HG03378 (cell line): ENCODE measurements at regions not wholly inside any gene's neighbourhood (a gene's known extent, or its start where the extent isn't known, plus 50 kb on each side); places are given as distances from the start of the nearest gene placed in this dataset.
A peak's percentile ranks its signal among the peaks of the same experiment; 100 is the strongest.
"Not testable (repeated sequence)": the region's sequence is repeated elsewhere in the genome, so short reads cannot be mapped to it uniquely, and the experiment has no call there.

Experiments
- ATAC-seq: cut with Tn5 transposase; IDR thresholded peaks from one replicate; pipeline ENCODE4 v1.9.1; 2021; ENCODE audit warnings: mild to moderate bottlenecking, moderate library complexity; ENCODE audit not compliant: unreplicated experiment

- ATAC-seq: no peak
Measured at GRCh38 chrX:55326985-55327384, 62.3 kb upstream of the PAGE3 start.

DNA sequence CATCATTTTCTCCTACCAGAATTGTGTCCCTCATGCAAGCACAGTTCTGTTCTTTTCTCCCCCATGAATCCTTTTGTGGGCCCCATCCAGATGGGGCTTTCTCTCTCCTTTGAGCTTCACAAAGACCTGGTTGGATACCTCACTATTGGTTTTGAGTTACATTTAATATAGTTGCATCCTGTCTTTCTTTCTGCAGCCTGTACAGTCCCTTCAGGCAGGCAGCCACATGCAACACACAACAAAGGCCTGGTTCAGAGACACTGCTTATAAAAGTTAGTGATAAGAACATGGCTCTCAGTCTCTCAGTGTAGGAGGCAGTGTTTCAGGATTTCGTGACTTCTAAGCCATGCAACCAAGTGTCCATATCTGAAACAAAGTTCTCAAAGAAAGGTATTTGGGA lies 70.6 kb upstream of the PAGE3 start:
- no peak for ATAC-seq

DNA sequence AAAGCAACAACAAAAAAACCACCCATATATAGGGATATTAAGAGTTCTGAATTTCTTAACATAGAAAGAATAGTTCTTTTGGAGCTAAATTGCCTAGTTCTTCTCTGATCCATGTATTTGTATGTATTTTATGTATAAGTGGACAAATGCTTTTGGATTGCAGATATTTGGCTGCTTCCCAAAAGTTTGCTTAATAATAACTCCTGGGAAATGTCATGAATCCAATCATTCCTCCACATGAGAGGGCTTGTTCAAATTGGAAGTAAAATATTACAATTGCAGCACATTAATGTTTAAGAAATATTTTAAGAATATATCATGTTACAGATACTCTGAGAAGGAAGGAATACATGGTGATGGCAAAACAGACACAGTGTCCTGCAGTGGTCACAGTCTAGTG lies 71.5 kb upstream of the PAGE3 start:
- ATAC-seq: no peak

- no peak for ATAC-seq
Measured at GRCh38 chrX:55340896-55341433, 76.2 kb upstream of the PAGE3 start.

DNA sequence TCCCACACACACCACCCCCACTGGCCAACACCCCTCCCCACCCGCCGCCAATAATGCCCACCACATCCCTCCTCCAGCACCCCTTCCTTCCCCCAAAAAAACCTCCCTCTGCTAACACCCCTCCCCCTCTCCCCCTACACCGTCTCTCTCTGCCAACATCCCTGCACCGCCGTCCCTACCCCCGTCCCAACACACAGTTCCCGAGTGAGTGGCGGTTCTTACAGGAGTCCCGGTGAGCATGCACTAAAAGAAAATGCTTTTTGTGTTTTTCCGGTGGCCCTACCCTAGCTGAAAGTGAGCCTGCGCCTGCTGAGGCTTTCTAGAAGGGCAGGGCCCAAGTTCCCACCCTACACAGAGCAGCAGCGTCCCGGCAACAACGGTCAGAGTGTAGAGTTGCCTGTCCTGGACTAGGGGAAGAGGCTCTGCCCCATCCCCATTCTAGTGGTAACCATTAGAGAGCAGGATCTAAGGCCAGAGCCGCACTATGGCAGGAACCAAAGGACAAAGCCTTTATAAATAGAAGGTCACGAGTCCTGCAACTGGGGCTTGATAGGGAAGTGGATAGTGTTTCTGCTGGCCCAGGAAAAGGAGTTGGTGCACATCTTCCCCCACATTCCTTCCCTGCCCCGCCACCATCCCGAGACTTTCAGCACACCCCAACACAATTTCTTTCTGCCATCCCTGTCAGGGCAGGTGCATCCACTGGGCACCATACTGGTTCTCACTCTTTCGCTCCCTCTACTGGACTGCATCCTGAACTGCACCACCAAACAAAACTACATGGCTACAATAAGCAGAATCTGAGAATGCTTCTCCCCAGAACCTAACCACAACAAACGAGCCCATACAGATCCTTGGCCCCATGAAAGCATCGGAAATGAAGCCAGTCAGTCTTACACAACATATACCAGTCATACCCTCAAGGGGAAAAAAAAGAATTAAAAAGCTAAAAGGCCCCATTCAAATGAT lies 78.1 kb upstream of the PAGE3 start:
- peak; percentile 95 for ATAC-seq

- no peak for ATAC-seq
Measured at GRCh38 chrX:55356609-55357008, 91.9 kb upstream of the PAGE3 start.

GRCh38 chrX:55357236-55357635 lies 92.5 kb upstream of the PAGE3 start:
- no peak for ATAC-seq

DNA sequence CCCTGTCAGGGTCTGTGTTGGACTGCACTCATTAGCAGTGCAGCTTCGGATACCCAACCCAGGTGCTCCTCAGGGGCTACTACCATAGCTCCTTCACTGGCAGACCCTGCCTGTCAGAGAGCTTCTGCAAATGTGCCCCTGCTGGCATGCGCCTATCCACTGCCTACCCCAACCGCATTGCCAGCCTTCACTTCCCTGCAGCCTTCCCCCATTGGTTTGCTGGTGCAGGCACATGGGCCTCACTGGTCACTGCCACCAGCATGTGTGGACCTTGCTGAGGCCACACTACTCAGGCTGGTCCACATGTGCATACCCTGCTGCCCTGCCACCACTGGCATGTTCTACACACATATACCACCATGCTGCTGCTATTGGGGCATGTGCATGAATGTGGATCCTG lies 72.5 kb upstream of the MAGEH1 start:
- no peak for ATAC-seq

DNA sequence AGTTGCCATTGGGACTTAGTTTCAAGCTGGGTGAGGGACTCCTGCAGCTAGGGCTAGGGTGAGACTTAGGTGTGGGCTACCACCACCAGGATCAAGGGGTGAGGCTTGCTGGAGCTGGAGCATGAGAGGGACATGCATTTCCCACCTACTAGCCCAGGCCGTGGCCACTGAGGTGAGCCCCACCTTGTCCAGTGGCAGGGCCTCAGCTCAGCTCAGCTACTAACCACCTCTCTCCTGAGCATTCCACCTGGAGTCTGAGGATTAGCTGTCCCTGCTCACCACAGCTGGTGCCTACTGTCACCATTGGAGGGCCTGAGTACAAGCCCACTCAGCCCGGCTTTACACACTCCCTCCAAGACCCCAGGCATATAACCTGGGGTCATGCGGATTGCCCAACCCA lies 62.6 kb upstream of the MAGEH1 start:
- ATAC-seq: no peak

GRCh38 chrX:55396836-55397235 lies 55.1 kb upstream of the MAGEH1 start:
- not testable (repeated sequence) for ATAC-seq
